Cardiac muscle cell (in vitro differentiated cells and primary cell): ENCODE measurements at regions not wholly inside any gene's neighbourhood (a gene's known extent, or its start where the extent isn't known, plus 50 kb on each side); places are given as distances from the start of the nearest gene placed in this dataset.

Experiments
- DNase-seq, 2 donors: peaks; one replicate each; pipeline versions ENCODE4 v3.0.0 to v3.0.0-alpha.2; 2010 to 2017; ENCODE audit warnings: low read depth in 1 of 2, low spot score in 1 of 2
- H3K27ac ChIP-seq: fragments of 200-600 bp; sonication (generic); 2 replicates; pipeline ENCODE4 v1.5.1; 2016
- H3K27me3 ChIP-seq: fragments of 200-600 bp; sonication (generic); 2 replicates; pipeline ENCODE4 v1.6.0; 2016; ENCODE audit warnings: control low read depth
- H3K36me3 ChIP-seq: fragments of 200-600 bp; sonication (generic); 2 replicates; pipeline ENCODE4 v1.5.1; 2016; ENCODE audit warnings: control low read depth
- H3K4me1 ChIP-seq: fragments of 200-600 bp; sonication (generic); 2 replicates; pipeline ENCODE4 v1.8.1; 2017; ENCODE audit warnings: low read depth, mild to moderate bottlenecking, mixed run types
- H3K4me3 ChIP-seq: fragments of 200-600 bp; sonication (generic); 2 replicates; pipeline ENCODE4 v1.5.1; 2016; ENCODE audit warnings: mild to moderate bottlenecking
- H3K9me3 ChIP-seq: fragments of 200-600 bp; sonication (generic); 2 replicates; pipeline ENCODE4 v1.5.1; 2017; ENCODE audit warnings: low read depth, mild to moderate bottlenecking, control low read depth
- CTCF ChIP-seq: IDR thresholded peaks from 2 replicates; pipeline ENCODE4 v1.5.1; 2012; ENCODE audit warnings: low read depth, mild to moderate bottlenecking, low read length

- H3K9me3 ChIP-seq = no peaks in the 10 kb centered on the region
- no peak overlapping the region for H3K4me3 ChIP-seq
- TF ChIP-seq CTCF = no peak
- no peaks in the 10 kb centered on the region for H3K4me1 ChIP-seq
- no peak overlapping the region for H3K27ac ChIP-seq
- no peaks in the 10 kb centered on the region for H3K36me3 ChIP-seq
- no peak for DNase-seq
- H3K27me3 ChIP-seq = peaks cover 31% of the 10 kb centered on the region
Measured at GRCh38 chr4:8694651-8695151, 102.1 kb downstream of the CPZ start.

- Histone ChIP-seq H3K36me3 (no peaks in the 10 kb centered on the region), H3K4me1 (no peaks in the 10 kb centered on the region), H3K9me3 (no peaks in the 10 kb centered on the region), H3K27ac (no peak overlapping the region), H3K4me3 (no peak overlapping the region), H3K27me3 (peaks cover 35% of the 10 kb centered on the region)
- no peak for DNase-seq
- no peak for TF ChIP-seq CTCF
Measured at GRCh38 chr4:8694226-8694625, 101.7 kb downstream of the CPZ start.

GRCh38 chr4:8691151-8691775 is 98.7 kb downstream of the CPZ start:
- Histone ChIP-seq H3K36me3 (no peaks in the 10 kb centered on the region), H3K4me3 (no peak overlapping the region), H3K27me3 (peaks cover 58% of the 10 kb centered on the region), H3K4me1 (no peaks in the 10 kb centered on the region), H3K27ac (no peak overlapping the region), H3K9me3 (no peaks in the 10 kb centered on the region)
- DNase-seq = no peak
- TF ChIP-seq CTCF = no peak

- Histone ChIP-seq H3K4me3 (no peak overlapping the region), H3K4me1 (no peaks in the 10 kb centered on the region), H3K27me3 (peaks cover 66% of the 10 kb centered on the region), H3K9me3 (no peaks in the 10 kb centered on the region), H3K27ac (no peak overlapping the region), H3K36me3 (no peaks in the 10 kb centered on the region)
- DNase-seq = no peak
- TF ChIP-seq CTCF = no peak
Measured at GRCh38 chr4:8690216-8691150, 97.9 kb downstream of the CPZ start.

GRCh38 chr4:8689741-8690140 is 97.2 kb downstream of the CPZ start:
- no peak for DNase-seq
- H3K27me3 ChIP-seq = peaks cover 72% of the 10 kb centered on the region
- TF ChIP-seq CTCF = no peak
- H3K36me3 ChIP-seq = no peaks in the 10 kb centered on the region
- H3K4me3 ChIP-seq = no peak overlapping the region
- H3K4me1 ChIP-seq = no peaks in the 10 kb centered on the region
- H3K27ac ChIP-seq = no peak overlapping the region
- no peaks in the 10 kb centered on the region for H3K9me3 ChIP-seq
